Middle frontal gyrus (tissue), 1 donor: ENCODE measurements at regions not wholly inside any gene's neighbourhood (a gene's known extent, or its start where the extent isn't known, plus 50 kb on each side); places are given as distances from the start of the nearest gene placed in this dataset.
"Not testable (repeated sequence)": the region's sequence is repeated elsewhere in the genome, so short reads cannot be mapped to it uniquely, and the experiment has no call there.

Experiments
- DNase-seq: peaks from one replicate; pipeline ENCODE4 v3.0.0-alpha.2; 2015; ENCODE audit warnings: low spot score; ENCODE audit errors: extremely low spot score

- DNase-seq: no peak
These were observed 212.6 kb downstream of the SH2D4B start for GRCh38 chr10:80750268-80750667.

- no peak for DNase-seq
These were observed 214.2 kb downstream of the SH2D4B start for GRCh38 chr10:80751940-80752339.

- no peak for DNase-seq
These were observed 215.9 kb downstream of the SH2D4B start for GRCh38 chr10:80753612-80754011.

- no peak for DNase-seq
These were observed 218.2 kb downstream of the SH2D4B start for GRCh38 chr10:80755893-80756292.

- no peak for DNase-seq
These were observed 222.0 kb downstream of the SH2D4B start for GRCh38 chr10:80759693-80760092.

- DNase-seq: no peak
These were observed 223.2 kb downstream of the SH2D4B start for GRCh38 chr10:80760914-80761371.

GRCh38 chr10:80767963-80768362, 230.3 kb downstream of the SH2D4B start:
- DNase-seq: no peak

- no peak for DNase-seq
These were observed 232.0 kb downstream of the SH2D4B start for GRCh38 chr10:80769700-80770160.

- no peak for DNase-seq
These were observed 232.5 kb downstream of the SH2D4B start for GRCh38 chr10:80770239-80770638.

GRCh38 chr10:80771285-80771684, 233.6 kb downstream of the SH2D4B start:
- DNase-seq: no peak

- no peak for DNase-seq
These were observed 234.3 kb downstream of the SH2D4B start for GRCh38 chr10:80771902-80772555.

GRCh38 chr10:80772596-80772995, 234.9 kb downstream of the SH2D4B start:
- DNase-seq: no peak

- no peak for DNase-seq
These were observed 247.0 kb downstream of the SH2D4B start for GRCh38 chr10:80784695-80785094.

GRCh38 chr10:80786322-80786721, 248.6 kb downstream of the SH2D4B start:
- DNase-seq: no peak

GRCh38 chr10:80787952-80788351, 250.2 kb downstream of the SH2D4B start:
- DNase-seq: no peak

GRCh38 chr10:80794994-80795393, 257.3 kb downstream of the SH2D4B start:
- no peak for DNase-seq

GRCh38 chr10:80805343-80806020, 267.8 kb downstream of the SH2D4B start:
- DNase-seq: no peak

GRCh38 chr10:80814147-80814652, 276.5 kb downstream of the SH2D4B start:
- no peak for DNase-seq

- DNase-seq: no peak
These were observed 291.4 kb downstream of the SH2D4B start for GRCh38 chr10:80829151-80829550.

GRCh38 chr10:80829562-80829961, 291.9 kb downstream of the SH2D4B start:
- no peak for DNase-seq

- DNase-seq: not testable (repeated sequence)
These were observed 295.0 kb downstream of the SH2D4B start for GRCh38 chr10:80832693-80833092.

GRCh38 chr10:80855348-80855971, 317.8 kb downstream of the SH2D4B start:
- no peak for DNase-seq
